ENCODE measurements at regions not wholly inside any gene's neighbourhood (a gene's known extent, or its start where the extent isn't known, plus 50 kb on each side); places are given as distances from the start of the nearest gene placed in this dataset.

DNA sequence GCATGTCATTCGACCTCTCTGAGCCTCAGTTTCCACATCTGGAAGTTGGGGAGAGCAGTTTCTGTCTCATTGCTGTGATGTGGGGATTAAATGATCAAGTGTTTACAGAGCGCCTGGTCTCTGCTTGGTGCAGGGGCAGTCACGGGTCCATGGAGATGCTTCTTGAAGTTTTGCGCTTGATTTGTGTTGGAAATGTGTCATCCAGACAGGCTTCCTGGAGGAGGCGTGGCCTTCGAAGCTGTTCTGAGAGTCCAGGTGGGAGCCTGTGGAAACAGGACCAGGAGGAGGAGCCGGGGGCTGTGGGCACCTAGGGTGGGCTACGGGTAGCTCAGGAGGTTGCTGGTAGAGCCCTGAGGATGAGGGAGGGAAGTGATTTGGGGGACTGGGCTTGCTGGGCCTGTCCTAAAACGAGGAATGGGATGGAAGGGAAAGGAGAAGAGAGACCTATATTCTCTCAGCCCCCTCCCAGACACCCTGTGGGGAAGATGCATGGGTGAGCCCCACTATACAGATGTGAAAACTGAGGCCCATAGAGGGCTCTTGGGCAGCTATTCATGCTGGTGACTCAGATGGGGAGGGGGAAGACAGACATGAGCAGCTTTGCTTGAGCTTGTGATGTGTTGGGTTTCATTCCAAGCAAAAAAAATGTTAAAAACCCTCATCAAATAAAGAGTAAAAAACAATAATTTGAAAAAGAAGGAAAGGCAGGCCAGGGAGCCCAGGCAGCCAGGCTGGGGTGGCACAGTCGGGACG lies 107.2 kb upstream of the WNT4 start:
- FAIRE-seq (no peak), DNase-seq (ENCODE audit: low read depth) (no peak)
- TF ChIP-seq, protein P1, sequence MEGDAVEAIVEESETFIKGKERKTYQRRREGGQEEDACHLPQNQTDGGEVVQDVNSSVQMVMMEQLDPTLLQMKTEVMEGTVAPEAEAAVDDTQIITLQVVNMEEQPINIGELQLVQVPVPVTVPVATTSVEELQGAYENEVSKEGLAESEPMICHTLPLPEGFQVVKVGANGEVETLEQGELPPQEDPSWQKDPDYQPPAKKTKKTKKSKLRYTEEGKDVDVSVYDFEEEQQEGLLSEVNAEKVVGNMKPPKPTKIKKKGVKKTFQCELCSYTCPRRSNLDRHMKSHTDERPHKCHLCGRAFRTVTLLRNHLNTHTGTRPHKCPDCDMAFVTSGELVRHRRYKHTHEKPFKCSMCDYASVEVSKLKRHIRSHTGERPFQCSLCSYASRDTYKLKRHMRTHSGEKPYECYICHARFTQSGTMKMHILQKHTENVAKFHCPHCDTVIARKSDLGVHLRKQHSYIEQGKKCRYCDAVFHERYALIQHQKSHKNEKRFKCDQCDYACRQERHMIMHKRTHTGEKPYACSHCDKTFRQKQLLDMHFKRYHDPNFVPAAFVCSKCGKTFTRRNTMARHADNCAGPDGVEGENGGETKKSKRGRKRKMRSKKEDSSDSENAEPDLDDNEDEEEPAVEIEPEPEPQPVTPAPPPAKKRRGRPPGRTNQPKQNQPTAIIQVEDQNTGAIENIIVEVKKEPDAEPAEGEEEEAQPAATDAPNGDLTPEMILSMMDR (IDR thresholded peaks at IDR 0.05; ENCODE audit: insufficient read depth, low read depth, low read length), result no peak
- TF ChIP-seq EZH2 (IDR thresholded peaks at IDR 0.05; ENCODE audit: insufficient read depth, low read length), result no peak
- H3K27me3 Mint-ChIP-seq (ENCODE audit: low read depth, unreplicated experiment), result peaks cover 25% of the 10 kb centered on the region
- no peaks in the 10 kb centered on the region for H3K4me1 ChIP-seq (ENCODE audit: insufficient read depth, low read length)
- no peak overlapping the region for H3K4me3 ChIP-seq (ENCODE audit: insufficient read depth, low read depth, low read length)
- H3K4me3 Mint-ChIP-seq (ENCODE audit: unreplicated experiment), result peak overlapping the region; percentile 29
- no peak overlapping the region for H2AFZ ChIP-seq (ENCODE audit: low read depth, low read length)
- no peak overlapping the region for H3K27ac Mint-ChIP-seq (ENCODE audit: unreplicated experiment)
- peaks cover 24% of the 10 kb centered on the region for H3K27me3 ChIP-seq (ENCODE audit: insufficient read depth, low read length)
- no peaks in the 10 kb centered on the region for H3K9me3 Mint-ChIP-seq (ENCODE audit: unreplicated experiment)
- no peak overlapping the region for H3K27ac ChIP-seq (ENCODE audit: low read depth, low read length)
- H3K79me2 ChIP-seq (ENCODE audit: insufficient read depth, low read length), result no peaks in the 10 kb centered on the region
- no peaks in the 10 kb centered on the region for H4K20me1 ChIP-seq (ENCODE audit: insufficient read depth, low read length)
- no peak overlapping the region for H3K9ac ChIP-seq (ENCODE audit: low read length)
- H3K9me3 ChIP-seq (ENCODE audit: insufficient read depth, low read depth, low read length), result no peaks in the 10 kb centered on the region
- H3K4me1 Mint-ChIP-seq (ENCODE audit: low read depth, unreplicated experiment), result peaks cover 37% of the 10 kb centered on the region
- H3K36me3 ChIP-seq (ENCODE audit: insufficient read depth, low read length), result no peaks in the 10 kb centered on the region
- no peaks in the 10 kb centered on the region for H3K36me3 Mint-ChIP-seq (ENCODE audit: low read depth, unreplicated experiment)
- H3K4me2 ChIP-seq (ENCODE audit: low read length), result no peak overlapping the region

DNA sequence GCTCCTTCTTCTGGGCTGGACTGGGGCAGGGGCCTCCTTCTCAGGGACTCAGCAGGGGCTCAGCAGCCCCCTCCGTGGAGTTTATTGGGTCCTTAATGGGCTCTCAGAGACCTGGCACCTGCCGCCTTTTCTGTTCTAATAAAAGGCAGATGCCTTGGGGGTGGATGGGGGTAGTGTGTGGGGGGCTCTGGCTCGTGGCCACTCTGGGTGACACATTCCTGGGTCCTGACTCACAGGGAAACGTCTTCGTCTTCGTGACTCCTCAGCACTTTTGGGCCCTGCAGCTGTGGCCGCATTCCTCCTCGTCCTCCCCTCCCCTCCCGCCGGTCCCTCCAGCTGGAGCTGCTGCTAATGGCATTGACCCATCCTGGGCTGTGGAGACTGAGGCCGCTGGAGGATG lies 107.8 kb upstream of the WNT4 start:
- Histone ChIP-seq H3K4me2 (ENCODE audit: low read length) (no peak overlapping the region), H3K27me3 (ENCODE audit: insufficient read depth, low read length) (peaks cover 24% of the 10 kb centered on the region), H3K9ac (ENCODE audit: low read length) (no peak overlapping the region), H3K9me3 (ENCODE audit: insufficient read depth, low read depth, low read length) (no peaks in the 10 kb centered on the region), H3K36me3 (ENCODE audit: insufficient read depth, low read length) (no peaks in the 10 kb centered on the region), H3K4me3 (ENCODE audit: insufficient read depth, low read depth, low read length) (no peak overlapping the region), H3K27ac (ENCODE audit: low read depth, low read length) (no peak overlapping the region), H2AFZ (ENCODE audit: low read depth, low read length) (no peak overlapping the region), H3K79me2 (ENCODE audit: insufficient read depth, low read length) (no peaks in the 10 kb centered on the region), H3K4me1 (ENCODE audit: insufficient read depth, low read length) (no peaks in the 10 kb centered on the region), H4K20me1 (ENCODE audit: insufficient read depth, low read length) (no peaks in the 10 kb centered on the region)
- Mint-ChIP-seq H3K4me3 (ENCODE audit: unreplicated experiment) (no peak overlapping the region), H3K36me3 (ENCODE audit: low read depth, unreplicated experiment) (no peaks in the 10 kb centered on the region), H3K4me1 (ENCODE audit: low read depth, unreplicated experiment) (peaks cover 38% of the 10 kb centered on the region), H3K27ac (ENCODE audit: unreplicated experiment) (no peak overlapping the region), H3K27me3 (ENCODE audit: low read depth, unreplicated experiment) (peaks cover 25% of the 10 kb centered on the region), H3K9me3 (ENCODE audit: unreplicated experiment) (no peaks in the 10 kb centered on the region)
- TF ChIP-seq, protein P1 (IDR thresholded peaks at IDR 0.05; ENCODE audit: insufficient read depth, low read depth, low read length), result no peak
- TF ChIP-seq EZH2 (IDR thresholded peaks at IDR 0.05; ENCODE audit: insufficient read depth, low read length), result no peak
- FAIRE-seq (no peak), DNase-seq (ENCODE audit: low read depth) (no peak)

DNA sequence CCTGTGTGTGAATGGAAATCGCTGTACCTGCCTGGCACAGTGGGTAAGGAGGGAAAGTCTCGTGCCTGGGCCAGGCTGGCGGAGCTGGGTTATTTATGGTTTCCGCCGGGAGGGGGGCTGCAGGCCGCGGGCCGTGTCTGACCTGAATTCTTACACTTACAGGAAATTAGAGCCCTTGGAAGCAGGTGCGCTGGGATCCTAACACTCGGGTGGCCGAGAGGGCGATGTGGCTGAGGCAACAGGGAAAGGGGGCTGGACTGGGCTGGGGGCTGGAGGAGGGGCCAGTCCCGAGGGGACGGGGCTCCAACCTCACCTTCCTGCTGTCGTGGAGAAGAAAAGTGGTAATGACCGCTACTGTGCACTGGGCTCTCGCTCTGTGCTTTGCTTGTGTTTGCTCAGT lies 109.4 kb upstream of the WNT4 start:
- Histone ChIP-seq H2AFZ (ENCODE audit: low read depth, low read length) (no peak overlapping the region), H3K36me3 (ENCODE audit: insufficient read depth, low read length) (no peaks in the 10 kb centered on the region), H3K4me3 (ENCODE audit: insufficient read depth, low read depth, low read length) (no peak overlapping the region), H3K27me3 (ENCODE audit: insufficient read depth, low read length) (peaks cover 24% of the 10 kb centered on the region), H3K4me1 (ENCODE audit: insufficient read depth, low read length) (no peaks in the 10 kb centered on the region), H3K79me2 (ENCODE audit: insufficient read depth, low read length) (no peaks in the 10 kb centered on the region), H3K27ac (ENCODE audit: low read depth, low read length) (no peak overlapping the region), H3K4me2 (ENCODE audit: low read length) (no peak overlapping the region), H4K20me1 (ENCODE audit: insufficient read depth, low read length) (no peaks in the 10 kb centered on the region), H3K9me3 (ENCODE audit: insufficient read depth, low read depth, low read length) (no peaks in the 10 kb centered on the region), H3K9ac (ENCODE audit: low read length) (no peak overlapping the region)
- Mint-ChIP-seq H3K36me3 (ENCODE audit: low read depth, unreplicated experiment) (no peaks in the 10 kb centered on the region), H3K27me3 (ENCODE audit: low read depth, unreplicated experiment) (peaks cover 15% of the 10 kb centered on the region), H3K4me1 (ENCODE audit: low read depth, unreplicated experiment) (peaks cover 43% of the 10 kb centered on the region), H3K9me3 (ENCODE audit: unreplicated experiment) (no peaks in the 10 kb centered on the region), H3K4me3 (ENCODE audit: unreplicated experiment) (no peak overlapping the region), H3K27ac (ENCODE audit: unreplicated experiment) (peak overlapping the region; percentile 53)
- TF ChIP-seq, protein P1 (IDR thresholded peaks at IDR 0.05; ENCODE audit: insufficient read depth, low read depth, low read length), result no peak
- no peak for TF ChIP-seq EZH2 (IDR thresholded peaks at IDR 0.05; ENCODE audit: insufficient read depth, low read length)
- no peak for FAIRE-seq
- no peak for DNase-seq (ENCODE audit: low read depth)
